Head of caudate nucleus (tissue), 42 donors: ENCODE measurements at regions not wholly inside any gene's neighbourhood (a gene's known extent, or its start where the extent isn't known, plus 50 kb on each side); places are given as distances from the start of the nearest gene placed in this dataset.

ENCODE experiments used
- DNase-seq, 42 donors: peaks; one replicate each; pipeline versions ENCODE4 v3.0.0 to v3.0.0-alpha.2; 2020 to 2021; ENCODE audit warnings: mixed read lengths in 7 of 42
- intact Hi-C: fragments of 100-400 bp; cut with DNase I; formaldehyde crosslinking; loops from one replicate; pipeline ENCODE4 v1.15.0; 2022

DNA sequence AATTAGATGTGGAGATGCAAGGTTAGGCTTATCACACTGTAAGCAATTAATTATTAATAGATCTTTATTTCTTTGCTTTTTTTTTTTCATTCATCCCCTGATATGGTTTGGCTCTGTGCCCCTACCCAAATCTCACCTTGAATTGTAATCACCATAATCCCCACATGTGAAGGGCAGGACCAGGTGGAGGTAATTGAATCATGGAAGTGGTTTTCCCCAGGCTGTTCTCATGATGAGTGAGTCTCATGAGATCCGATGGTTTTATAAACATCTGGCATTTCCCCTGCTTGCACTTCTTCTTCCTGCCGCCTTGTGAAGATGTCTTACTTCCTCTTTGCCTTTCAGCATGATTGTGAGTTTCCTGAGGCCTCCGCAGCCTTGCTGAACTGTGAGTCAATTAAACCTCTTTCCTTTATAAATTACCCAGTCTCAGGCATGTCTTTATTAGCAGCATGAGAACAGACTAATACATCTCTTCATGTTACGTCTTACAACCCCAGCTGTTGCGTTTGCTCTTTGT, 333.8 kb downstream of the CDH26 start:
- DNase-seq, result no peak
- intact Hi-C loops, result no loop called here

DNA sequence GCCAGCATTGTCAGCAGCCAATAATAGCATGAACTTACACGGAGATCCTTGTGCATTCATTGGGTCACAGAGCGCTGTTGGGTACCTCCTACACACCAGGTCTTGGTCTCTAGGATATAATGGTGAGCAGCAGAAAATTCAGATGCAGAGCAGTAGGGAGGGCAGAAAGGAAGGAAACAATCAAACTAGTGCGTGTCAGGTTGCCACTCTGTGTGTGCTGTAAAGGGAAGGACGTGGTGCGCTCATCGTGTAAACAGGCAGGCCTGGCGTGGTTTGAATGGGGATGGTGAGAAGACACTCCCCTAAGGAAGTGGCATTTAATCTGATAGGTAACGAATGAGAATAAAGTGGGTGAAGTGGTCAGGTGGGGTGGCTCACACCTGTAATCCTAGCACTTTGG, 336.4 kb downstream of the CDH26 start:
- no peak for DNase-seq
- intact Hi-C loops, result no loop called here

DNA sequence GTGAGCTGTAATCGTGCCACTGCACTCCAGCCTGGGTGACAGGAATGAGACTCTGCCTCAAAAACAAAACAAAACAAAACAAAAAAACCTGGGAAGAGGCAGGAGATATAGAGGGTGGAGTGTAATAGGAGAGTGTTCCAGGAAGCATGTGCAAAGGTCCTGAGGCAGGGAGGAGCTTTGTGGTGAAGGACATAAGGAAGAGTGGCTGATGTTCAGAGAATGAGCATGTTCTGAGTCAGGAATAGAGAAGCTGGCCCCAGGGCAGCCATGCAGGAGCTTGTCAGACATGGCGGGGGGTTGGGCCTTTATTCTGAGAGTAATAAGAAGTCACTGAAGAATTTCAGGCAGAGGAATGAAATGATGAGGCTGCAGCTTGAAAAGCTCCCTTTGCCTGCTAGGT, 337.0 kb downstream of the CDH26 start:
- DNase-seq, result no peak
- intact Hi-C loops, result no loop called here

DNA sequence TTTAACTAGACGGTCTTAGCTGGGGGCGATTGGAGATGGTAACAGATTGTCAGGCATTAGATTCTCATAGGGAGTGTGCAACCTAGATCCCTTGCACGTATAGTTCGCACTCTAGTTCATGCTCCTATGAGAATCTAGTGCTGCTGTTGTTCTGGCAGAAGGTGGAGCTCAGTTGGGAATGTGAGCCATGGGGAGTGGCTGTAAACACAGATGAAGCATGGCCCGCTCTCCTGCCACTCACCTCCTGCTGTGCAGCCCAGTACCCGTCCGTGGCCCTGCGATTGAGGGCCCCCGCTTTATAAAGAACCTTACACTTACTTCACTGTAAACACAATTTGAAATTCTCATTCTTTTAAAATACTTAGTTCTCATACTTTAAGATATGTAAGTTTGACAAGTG, 339.4 kb downstream of the CDH26 start:
- DNase-seq, result no peak

DNA sequence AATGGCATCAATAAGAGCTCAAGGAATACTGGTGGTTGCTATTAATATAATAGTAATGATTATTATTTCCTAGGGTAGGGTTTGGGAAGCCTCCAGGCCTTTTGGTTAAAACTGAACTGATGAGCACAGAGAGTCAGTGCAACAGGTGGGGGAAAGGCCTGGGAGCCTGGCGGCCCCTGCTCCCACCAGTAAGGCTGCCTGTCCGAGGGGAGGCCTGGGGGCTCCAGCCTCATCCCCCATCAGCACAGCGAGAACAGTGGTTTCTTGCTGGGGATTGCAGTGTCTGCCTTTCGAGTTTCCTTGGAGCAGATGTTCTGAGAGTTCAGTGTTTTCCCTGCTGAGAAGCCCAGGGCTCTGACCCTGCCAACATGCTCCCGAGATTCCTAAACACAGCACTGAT, 340.4 kb downstream of the CDH26 start:
- no peak for DNase-seq
- intact Hi-C loops, result no loop called here

More for the DNA sequence above, 339.4 kb downstream of the CDH26 start:
- intact Hi-C loops, result no loop called here

DNA sequence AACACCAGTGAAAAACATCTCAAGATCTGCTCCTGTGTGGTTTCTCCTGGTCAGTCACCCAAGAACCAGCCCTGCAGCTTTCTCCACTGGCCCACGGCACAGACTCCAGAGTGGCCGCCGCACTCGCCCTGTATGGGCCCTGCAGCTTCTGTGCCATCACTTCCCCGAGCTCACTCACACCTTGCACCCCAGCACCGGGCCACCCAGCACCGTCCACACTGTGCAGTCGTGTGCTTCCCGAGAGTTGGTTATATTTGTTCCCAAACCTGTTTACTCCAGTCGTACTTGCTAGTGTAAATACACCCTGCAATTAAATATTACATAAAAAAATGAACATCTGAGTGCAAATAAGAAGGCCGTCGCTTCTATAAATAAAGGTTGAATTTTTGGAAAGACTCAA, 341.7 kb downstream of the CDH26 start:
- intact Hi-C loops, result no loop called here
- DNase-seq, result no peak

DNA sequence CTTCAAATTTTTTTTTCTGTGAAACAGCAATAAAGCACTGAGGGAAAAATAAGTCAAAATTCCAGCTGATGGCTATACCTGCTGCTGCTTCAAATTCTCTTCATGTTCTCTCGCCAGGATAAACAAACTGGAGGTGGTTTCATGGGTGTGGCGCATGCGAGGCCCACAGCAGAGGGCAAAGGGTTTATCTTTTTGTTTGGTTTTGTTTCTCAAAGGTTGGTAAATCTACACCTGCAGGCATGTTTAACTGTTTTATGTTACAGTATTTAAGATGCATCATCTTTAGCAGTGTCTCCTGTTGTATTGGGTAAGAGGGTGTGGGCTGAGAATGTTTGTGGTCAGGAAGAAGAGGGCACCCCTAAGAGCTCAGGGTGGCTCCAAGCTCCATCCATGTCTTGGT, 342.2 kb downstream of the CDH26 start:
- intact Hi-C loops, result no loop called here
- no peak for DNase-seq

DNA sequence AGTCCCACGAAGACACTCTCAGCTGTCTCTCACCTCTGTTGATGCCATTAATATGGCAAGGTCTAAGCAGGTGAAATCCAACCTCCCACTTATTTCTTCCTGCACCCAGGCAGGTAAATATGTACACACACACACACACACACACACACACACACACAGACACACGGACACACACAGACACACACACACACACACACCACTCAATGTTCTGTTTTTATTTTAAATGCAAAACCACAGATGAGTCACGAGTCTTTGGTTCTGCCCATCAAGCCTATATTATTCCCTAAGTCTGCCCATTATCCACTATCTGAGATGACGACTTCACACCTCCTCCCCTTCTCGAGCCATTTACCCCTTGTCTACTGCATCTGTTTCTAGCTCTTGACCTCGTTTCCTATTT, 344.7 kb downstream of the CDH26 start:
- intact Hi-C loops, result no loop called here
- no peak for DNase-seq

DNA sequence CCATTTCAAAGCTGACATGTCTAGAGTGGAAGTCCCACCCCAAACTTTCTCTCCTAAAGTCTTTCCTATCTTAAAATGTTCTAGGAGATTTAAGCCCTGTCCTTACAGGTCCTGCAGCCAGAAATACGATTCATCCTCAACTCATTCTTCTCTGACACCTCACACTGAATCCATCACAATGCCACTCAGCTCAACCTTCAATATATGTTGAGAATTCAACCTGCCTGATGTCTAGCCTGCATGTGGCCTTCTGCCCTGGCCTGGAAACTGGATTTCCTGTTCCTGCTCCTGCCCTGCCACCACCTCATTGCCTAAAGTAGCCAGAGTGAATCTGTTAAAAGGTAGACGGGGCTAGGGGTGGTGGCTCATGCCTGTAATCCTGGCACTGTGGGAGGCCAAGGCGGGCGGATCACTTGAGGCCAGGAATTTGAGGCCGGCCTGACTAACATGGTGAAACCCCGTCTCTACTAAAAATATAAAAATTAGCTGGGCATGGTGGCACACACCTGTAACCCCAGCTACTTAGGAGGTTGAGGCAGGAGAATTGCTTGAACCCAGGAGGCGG, 345.9 kb downstream of the CDH26 start:
- intact Hi-C loops, result no loop called here
- DNase-seq, result no peak

DNA sequence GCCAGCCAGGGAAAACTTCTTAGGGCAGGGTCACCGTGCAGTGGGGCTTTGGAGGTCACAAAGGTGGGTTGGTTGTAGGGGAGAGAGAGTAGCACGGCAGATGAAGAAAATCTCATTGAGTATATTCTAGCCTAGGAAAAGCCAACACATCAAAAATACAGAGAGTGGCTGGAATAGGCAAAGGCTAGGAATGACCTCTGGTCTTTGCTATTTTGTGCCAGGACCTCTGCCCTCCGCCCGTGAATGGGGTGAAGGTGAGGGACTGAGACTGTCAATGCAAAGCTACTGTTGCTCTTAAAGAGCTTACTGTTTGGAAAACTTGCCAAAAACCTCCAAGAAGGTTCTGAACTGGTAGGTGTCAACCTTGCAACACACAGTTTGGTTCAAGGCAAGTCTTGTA, 346.7 kb downstream of the CDH26 start:
- intact Hi-C loops, result no loop called here
- DNase-seq, result no peak

DNA sequence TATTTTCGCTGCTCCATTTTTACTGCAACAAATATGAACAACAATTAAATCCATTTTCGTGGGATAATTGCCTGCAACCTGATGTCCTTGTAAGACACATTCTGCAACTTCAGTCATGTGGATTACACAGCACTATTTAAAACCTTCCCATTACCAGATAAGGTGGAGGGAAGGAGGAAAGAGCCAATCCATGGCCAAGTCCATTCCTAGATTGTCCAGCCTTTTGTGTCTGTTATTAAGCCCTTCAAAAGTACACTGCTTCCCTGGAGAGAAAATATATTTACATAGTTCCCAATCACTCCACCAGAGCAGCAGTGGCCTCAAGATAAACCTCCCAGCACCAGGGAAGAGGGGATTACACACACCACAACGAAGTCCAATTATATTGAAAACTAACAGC, 347.9 kb downstream of the CDH26 start:
- intact Hi-C loops, result no loop called here
- no peak for DNase-seq

DNA sequence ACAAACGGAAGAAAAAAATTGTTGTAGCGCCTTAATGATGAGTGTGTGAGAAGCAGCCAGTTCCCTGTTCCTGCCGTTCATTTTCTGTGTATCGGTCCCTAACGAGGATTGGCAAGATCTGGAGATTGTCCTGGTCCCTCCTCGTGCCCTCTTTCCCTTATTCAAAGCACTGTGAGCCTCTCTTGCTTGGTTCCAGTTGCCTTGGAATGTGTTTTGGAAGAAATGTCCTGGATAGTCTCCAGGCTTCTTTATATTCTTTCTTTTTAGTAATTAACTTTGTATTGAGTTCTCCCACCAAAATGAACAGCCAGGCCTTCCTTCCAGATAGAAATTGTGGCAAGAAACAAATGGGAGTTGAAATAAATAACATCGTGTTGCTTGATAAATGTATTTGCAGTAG, 348.3 kb downstream of the CDH26 start:
- peak in 2 of 42 donors; percentile 18 to 39 for DNase-seq
- intact Hi-C loops, result no loop called here

DNA sequence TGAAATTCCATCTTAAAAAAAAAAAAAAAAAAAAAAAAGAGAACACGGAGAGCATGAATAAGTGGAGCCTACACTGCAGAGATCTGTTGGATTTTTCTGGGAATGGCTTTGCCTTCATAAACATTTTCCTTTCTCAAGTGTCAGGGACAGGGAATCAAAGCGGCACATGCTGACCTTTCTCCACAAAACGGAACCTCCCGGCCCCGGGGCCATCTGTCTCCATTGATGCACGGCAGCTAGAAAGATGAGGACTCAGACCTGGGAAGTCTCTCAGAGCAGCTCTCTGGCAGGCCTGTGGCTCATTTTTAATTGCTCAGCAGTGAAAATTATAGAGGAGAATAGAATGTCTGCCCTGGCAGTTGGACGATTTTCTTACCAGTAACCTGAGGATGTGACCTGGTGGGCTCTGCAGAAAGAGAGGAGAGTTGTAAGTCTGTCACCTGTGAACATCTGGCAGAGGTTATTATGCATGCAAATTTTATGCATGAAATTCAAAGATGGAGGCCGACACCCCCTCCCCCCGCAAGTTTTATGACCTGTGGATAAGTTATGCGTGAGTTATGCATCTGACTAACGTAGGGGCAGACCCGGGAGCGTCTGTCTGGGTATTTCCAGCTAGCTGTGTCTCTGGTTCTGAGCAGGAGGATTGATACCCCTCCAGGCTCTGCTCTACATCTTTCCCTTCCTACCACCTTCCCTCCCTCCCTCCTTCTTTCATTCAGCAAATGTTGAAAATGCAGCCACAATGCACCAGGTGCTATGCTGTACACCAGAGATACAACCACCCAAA, 352.5 kb downstream of the CDH26 start:
- intact Hi-C loops, result no loop called here
- DNase-seq, result no peak

DNA sequence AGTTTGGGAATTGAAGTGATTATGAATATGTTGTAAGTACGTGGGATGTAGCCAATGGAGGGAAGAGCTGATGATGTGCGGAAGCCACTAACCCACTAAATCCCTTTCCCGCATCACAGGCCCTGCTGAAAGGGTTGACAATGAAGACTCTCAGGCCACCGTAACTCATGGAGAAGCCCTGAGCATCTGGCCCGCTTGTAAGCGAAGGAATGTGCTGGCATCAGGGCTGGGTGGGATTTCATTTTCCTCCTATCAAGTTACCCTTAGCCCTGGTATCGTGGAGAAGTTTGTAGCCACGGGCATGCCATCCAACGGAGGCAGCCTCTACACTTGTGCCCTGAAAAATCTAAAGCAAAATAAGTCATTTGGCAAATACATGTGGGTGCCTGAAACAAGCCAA, 355.0 kb downstream of the CDH26 start:
- no peak for DNase-seq
- intact Hi-C loops, result no loop called here

DNA sequence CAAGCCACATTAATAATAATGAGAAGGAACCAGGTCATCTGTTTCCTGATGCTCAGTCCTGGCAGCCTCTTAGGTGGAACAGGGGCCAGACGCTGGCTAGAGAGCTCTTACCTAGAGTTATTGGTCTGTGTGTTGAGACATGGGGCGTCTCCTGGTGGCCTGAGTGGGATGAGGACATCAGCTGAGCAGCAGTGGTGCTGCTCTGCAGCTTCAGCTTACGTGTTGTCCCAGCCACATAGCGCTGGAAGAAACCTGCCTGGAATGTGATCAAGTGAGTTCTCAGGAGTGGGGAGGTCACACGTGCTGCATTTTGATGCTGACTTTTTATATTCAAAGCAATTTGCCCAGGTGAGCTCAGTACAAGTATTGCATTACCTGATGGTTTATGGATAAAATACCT, 355.4 kb downstream of the CDH26 start:
- DNase-seq, result no peak
- intact Hi-C loops, result no loop called here

DNA sequence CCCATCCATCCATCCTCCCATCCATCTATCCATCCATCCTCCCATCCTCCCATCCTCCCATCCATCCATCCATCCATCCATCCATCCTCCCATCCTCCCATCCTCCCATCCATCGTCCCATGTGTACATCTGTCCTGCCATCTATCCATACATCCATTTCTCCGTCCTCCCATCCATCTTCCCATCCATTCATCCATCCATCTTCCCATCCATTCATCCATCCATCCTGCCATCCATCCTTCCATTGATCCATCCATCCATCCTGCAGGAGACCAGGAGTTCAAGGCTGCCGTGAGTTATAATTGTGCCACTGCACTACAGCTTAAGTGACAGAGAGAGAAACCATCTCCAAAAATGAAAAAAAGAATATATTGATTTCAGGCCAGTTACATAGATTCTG, 356.5 kb downstream of the CDH26 start:
- no peak for DNase-seq
- intact Hi-C loops, result no loop called here

DNA sequence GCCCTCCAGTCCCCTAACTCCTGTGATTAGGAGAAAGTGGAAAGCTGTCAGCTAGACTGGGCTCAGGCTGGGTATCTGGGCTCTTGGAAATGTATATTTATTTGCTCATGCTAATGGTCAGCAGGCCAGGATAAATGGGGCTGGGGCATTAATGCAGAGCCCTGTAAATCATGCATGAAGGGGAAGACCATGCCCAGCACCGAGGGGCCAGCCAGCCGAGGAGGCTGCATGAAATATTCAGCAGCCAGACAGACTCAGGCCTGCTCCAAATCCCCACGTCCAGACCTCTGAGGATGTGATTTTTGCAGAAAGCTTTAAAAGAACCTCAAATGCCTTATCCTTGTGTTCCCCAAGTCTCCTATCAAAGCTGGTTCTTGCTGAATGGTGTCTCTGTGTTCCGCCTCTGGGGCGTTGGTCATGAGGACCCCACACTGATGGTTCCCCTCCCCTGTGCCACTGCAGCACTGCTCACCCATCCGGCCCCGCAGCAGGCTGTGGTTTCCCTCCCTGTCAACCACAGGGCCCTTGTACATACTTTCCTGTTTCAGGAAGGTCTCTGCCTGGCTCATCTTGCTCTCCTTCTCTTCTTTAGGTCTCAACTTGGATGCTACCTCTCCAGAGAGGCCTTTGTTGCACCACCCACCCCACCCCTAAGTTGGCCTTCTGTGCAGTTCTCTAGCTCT, 358.4 kb downstream of the CDH26 start:
- intact Hi-C loops, result no loop called here
- DNase-seq, result no peak

DNA sequence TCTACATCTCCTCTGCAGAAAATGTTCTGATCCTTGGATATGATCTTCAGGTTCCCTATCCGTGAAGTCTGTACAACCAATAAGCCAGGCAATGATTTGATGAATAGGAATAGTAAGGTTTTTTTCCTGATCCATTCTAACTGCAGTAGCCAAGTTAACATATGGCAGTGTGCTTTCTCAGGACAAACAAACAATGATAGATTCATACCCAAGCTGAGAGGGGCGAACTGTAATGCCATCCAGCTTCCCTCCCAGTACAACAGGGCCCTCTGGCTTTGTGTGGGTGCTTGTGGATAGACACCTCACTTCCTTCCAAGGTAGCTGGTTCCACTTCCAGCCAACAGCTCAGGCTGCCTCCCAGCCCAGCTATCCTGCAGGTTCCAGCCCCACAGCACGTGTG, 359.2 kb downstream of the CDH26 start:
- DNase-seq, result peak in 1 of 42 donors; percentile 17
- intact Hi-C loops, result no loop called here

DNA sequence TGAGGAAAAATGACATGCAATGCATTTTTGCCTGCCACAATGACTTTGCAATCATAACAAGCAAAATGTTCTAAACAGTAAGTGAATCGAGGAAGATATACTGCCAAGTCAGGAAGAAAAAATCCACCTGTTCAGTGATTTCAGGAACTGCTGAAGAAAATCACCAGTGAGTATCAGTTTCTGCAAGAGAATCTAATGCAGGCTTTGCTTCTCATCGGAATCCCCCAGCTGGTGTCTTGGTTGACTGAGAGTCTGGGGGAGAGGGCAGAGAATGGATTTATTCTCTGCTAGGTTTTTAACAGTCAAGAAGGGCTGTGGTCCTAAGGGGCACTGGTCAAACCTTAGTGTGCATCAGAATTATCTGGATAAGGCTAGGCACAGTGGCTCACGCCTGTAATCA, 363.4 kb downstream of the CDH26 start:
- DNase-seq, result no peak
- intact Hi-C loops, result no loop called here

DNA sequence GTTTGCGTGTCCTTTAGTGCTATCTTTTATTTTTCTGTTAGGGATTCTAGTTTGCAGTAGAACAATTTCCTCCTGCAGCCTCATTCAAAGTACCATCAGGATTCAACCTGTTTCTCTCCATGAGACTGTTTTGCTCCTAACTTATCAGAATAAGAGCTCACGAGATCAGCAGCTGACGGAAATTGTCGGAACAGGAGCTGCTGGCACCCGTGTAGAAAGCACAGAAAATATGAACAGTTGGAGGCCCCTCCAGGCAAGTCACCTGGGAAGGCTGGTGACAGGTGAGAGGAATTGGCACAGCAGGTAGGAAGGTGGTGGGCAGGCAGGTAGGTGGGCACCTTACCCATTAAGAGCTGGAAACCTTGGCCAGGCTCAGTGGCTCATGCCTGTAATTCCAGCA, 368.6 kb downstream of the CDH26 start:
- DNase-seq, result no peak
- intact Hi-C loops, result no loop called here
